ENCODE measurements at regions not wholly inside any gene's neighbourhood (a gene's known extent, or its start where the extent isn't known, plus 50 kb on each side); places are given as distances from the start of the nearest gene placed in this dataset.

DNA sequence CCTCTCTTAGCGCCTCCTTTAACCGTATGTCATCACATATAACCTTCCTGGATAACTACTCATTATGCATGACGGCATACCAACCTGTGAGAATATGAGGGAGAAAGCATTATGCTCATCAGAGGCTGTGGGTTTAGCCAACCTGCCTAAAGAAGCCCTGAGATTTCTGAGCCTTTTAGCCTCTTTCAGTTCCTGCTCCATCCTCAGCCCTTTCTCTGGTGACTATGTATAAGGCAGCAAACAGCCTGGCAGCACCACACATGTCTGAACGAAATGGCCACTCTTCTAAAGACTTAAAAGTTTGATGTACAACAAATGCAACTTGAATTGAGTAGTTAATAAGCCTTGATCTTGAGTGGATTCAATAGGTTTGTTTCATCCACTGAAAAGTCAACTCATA, 64.8 kb upstream of the SOX5 start:
- no peak for DNase-seq (ENCODE audit: low spot score)

GRCh38 chr12:24012528-24012927, 63.1 kb upstream of the SOX5 start:
- DNase-seq (ENCODE audit: low spot score): no peak

DNA sequence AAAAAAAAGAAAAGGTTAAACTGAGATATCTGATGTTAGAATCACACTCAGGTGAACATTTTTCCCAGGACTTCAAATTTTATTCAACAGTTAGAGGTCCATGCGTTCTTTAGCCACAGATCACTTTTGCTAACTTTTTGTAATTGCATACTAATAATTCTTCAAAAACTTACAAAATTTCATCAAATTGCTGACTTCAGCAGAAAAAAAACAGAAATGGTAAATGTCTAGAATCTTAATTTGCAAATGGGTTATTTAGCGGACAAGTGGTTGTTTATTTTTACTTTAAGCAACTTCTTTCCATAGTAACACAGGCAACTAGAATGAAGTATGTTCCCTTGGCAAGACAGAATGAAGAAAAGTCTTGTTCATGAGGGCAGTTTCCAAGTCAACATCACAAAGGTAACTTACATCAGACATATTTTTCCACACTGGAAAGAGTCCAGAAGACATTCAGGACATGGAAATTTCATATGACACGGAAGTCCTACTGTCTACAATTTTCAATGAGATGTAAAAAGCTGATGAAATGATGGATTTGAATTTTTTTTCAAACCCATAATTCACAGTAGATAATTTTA, 62.5 kb upstream of the SOX5 start:
- no peak for DNase-seq (ENCODE audit: low spot score)

DNA sequence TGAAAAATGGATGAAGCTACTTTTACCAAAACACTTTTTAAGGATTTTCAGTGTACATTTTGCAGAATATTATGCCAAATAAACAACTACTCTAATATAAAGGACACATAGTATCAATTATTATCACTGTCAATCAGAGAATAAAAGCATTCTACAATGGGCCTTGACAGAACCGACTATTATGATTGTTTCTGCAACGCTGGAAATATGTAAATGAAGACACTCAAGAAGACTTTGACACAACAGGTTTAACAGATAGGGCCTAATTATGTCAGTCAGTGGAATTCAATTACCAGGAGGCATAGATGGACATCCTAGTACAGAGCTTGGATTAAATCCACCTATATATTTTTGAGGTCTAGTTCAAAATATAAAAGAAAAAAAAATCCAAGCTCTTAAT, 58.7 kb upstream of the SOX5 start:
- no peak for DNase-seq (ENCODE audit: low spot score)

Small RNAs in the stretch of these regions (small RNA-seq; reads per million reads assigned to genes)
- gene MIR920: 0 reads per million in 2 experiments
- gene RN7SL38P: 1.00 to 32.1 reads per million in 2 experiments

All from SK-N-DZ (cell line).